GM19035 (cell line): ENCODE measurements at regions not wholly inside any gene's neighbourhood (a gene's known extent, or its start where the extent isn't known, plus 50 kb on each side); places are given as distances from the start of the nearest gene placed in this dataset.
A peak's percentile ranks its signal among the peaks of the same experiment; 100 is the strongest.

ENCODE experiments used
- ATAC-seq: cut with Tn5 transposase; IDR thresholded peaks from one replicate; pipeline ENCODE4 v1.9.1; 2021; ENCODE audit not compliant: unreplicated experiment

DNA sequence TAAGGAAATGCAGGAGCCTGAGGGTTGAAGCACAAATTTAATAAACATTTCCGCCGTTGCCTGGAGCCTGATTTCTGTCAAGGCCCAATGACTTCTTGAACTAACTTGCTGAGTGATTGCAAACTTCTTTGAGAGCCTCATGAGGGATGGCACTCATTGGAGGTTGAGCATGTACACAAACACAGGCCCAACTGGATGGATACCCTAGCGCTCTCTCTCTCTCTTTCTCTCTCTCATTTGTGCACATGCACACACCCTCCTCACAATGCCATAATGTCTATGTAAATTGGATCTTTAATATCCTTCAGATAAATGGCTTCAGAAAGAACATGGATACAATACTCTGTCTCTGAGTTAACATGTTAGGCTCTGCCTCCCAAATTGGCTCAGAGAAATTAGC lies 597.7 kb upstream of the CADM1 start:
- no peak for ATAC-seq

DNA sequence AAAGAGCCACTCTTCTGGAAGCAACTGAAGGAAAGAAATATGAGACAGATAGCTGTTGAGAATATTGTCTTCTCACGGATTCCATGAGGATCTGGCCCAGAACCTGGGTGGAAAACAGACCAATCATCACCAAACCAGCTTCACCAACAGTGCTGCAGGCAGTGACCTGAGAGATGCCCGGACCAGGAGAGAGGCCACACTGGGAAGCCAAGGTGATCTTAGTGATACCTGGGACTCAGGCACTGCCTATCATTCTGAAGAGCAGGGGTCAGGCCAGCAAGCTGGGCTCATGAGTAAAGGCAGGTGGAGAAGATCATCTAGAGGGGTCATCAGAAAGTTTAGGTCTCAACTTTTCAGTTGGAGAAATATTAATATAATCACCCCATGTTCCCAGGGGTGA lies 595.8 kb upstream of the CADM1 start:
- no peak for ATAC-seq

DNA sequence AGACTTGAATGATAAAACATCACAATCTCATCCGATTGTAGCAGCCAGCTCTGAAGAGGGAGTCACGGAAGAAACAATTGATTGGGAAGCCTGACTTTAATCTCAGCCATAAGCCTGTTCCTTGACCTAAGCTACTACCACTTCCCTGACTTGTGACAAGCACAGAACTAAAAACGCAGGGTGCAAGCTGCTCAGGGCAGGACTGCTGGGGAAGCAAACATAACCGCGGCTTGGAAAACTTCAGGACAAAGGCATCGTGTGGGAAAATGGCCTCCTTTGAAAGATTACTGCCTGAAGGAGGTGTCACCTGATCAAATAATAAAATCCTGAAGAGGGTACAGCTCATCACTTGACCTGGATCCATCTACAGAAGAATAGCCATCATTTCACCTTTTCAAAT lies 595.3 kb upstream of the CADM1 start:
- no peak for ATAC-seq

DNA sequence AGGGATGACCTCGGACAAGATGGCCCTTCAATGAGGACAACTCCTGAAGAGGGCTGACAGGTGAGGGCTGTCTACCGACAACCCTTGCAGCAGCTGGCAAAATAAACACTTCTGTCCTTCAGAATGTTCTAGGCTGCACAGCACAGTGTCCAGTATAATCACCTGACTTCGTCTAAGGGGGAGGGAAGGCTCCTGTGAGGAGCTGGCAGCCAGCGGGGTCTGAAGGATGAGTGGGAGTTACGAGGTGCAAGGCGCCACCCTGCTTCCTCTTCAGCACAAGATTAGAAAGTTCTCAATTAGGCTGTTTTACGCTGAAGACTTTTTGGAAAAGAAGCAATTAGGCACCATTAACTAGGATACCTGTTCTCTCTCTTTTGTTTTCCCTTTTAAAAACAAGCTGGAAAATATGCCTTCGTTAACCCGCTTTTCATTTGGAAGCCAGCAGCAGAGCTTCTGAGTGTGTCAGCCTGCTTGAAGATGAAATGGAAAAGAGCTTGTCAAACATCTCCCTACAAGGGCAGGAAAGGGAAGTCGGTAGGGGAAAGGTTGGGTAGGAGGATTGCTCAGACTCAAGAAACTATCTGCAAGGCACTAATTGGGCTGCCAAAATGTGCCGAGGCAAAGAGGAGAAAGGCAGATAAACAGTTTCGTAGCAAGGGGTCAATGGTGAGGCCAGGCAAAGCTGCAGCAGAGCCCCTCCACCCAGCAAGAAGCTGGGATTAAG lies 592.2 kb upstream of the CADM1 start:
- ATAC-seq, result no peak

DNA sequence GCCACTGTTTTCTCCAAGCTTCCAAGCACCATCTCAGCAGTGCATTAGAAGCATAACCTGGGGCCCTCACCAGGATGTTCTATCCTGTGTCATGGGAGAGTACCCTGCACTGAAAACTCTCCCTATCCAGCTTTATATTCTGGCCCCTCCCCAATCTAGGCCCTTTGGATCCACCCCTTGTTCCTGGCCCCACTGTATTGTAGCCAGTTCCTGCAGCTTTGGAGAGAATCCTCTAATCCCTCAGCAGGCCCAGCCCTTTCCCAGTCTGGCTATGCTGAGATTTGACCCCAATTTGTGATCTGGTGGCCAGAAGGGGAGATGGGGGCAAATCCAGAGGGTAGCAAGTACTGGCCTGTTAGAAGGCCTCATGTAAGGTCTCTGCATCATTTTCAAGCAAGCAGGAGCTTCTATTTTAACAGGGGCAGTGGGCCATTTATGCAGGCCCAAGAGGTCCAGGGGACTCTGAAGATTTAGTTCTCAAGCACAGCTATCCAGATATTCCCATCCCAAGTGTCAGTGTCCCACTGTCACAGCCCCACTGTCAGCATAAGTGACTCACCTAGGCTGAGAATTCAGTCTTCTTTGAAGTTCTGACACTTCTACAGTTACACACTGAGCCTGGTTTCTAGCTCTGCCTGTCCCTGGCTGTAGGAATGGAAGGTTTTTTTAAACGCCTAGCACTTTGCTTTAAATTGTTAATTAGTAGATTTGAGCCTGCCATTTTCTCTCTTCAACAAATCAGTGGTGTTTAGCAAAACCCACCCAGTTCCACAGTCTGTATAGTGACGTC lies 589.5 kb upstream of the CADM1 start:
- ATAC-seq, result no peak

DNA sequence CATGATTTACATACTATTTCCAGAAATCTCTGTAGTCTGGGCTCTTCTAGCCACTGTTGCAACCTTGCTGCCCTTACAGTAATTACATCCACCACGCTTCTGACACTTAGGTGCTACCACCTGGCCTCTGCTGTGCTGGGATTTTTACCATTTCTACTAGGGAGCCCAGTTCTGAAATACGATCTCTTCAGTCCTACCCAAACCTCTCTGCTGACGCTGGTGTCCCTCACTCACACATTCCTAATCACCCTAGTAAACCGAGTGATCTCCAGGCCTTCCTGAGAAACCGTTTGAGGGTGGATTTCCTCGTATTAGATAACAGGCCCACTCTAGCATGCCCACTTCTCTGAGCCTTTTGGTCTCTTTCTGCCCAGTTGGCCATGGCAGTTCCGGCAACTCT lies 588.9 kb upstream of the CADM1 start:
- ATAC-seq, result no peak

DNA sequence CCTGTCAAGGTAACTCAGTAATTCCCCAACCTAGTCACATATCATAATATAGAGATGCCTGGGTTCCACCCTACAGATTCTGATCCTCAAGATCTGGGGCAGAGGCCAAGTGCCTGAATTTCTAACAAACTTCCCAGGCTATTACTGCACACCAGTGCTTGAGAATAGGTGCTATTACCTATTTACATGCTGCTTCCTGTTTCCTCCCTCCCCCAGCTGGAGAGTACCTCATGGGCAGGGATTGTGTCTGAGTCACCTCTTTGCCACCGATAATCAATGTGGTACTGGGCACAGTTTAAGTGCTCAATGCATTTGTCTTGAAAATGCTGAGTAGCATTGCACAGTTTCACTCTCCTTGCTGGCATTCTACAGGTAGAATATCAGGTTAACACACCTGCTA lies 582.2 kb upstream of the CADM1 start:
- no peak for ATAC-seq

DNA sequence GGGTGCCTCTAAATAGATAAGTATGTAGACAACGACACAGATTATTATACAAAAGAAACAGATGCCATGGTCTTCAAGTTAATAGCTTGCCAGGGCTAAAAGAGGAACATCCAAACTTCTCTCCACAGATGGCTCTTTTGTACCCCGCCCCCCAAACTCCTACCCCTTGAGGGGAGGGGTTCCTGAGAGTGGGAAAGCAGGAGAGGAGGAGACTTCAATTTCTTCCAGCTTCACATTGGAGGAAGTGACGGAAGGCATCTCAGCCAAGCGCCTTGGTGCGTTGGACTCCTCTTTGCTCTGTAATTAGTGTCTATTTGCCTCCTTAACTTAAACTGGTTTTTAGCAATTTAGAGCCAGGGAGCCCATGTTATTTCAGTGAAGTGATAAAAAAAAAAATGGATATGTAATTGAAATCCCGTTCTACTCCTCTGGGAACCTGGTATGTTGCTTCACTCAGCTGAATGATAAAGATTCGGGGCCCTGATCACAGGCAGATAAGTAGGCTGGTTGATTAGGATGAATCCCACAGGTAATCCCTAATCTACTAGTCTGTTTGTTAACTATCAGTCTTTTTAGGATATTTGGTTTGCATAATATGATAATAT lies 580.9 kb upstream of the CADM1 start:
- no peak for ATAC-seq

DNA sequence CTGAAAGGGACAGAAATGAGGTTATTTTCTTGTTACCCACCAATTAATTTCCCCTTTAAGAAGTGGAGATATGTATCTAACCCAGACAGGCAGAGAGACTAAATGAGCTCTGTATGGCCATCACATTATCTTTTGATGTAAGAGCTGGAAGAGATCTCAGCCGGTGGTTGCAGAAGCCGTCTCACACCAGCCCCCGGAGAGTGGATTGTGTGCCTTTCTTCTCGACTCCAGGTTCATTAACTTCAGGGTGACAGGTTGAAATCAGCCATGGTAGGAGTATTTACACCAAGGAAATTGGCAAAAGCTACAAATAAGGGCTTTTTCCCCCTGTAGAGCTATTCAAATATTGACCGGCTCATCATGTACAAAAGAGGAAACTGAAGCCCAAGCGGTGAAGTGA lies 580.3 kb upstream of the CADM1 start:
- no peak for ATAC-seq

DNA sequence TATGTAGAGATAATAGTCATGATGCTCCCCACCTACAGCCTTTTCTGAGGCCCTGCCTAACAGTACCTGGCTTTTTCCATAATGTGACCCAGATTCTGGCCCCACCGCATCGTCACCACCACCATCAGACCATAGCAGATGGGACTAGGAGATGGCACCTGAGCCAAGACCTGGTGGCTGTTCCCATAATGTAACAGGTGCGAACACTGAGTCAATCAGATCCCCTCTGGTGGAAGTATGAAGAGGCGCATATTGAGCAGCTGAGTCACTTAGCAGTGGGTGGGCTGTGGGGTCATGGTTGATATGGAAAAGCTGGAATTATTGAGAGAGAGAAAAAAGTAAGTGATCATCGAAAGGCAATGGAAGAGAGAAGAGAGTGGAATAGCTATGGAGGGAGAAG lies 578.0 kb upstream of the CADM1 start:
- ATAC-seq, result no peak

DNA sequence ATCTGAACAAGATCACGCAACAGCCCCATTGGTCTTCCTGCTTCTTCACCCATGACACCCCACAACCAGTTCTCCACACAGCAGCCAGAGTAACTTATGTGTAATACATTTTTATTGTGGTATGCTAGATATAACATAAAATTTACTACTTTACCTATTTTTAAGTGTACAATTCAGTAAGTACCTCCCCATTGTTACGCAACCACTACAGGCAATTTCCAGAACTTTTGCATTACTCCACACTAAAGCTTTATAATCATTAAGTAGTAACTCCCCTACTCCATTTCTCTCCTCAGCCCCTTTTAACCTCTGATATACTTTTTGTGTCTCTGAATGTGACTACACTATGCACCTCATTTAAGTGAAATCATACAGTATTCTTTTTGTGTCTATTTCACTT lies 575.4 kb upstream of the CADM1 start:
- ATAC-seq, result no peak

DNA sequence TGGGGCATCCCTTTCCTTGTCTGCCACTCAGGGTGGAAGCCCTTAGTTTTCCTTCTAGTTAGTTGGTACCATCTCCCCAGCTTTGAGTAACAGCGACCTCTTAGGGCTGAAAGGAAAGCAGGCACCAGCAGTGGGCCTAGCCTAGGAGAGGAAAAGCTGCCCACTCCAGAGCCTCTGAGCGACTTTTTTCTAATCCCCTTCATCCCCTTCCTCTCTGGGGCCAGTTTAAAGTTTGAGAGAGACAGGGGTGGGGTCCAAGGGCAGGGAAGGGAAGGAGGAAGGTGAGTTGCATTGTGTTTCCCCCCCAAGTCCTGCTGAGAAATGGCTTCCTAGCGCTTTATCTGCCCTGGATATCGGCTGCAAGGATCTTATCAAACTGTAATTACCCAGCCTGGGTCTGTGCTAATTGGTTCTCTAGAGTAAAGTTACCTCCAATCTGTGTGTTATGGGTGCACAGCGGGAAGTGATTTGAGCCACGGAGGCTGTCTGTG lies 573.9 kb upstream of the CADM1 start:
- ATAC-seq, result no peak

DNA sequence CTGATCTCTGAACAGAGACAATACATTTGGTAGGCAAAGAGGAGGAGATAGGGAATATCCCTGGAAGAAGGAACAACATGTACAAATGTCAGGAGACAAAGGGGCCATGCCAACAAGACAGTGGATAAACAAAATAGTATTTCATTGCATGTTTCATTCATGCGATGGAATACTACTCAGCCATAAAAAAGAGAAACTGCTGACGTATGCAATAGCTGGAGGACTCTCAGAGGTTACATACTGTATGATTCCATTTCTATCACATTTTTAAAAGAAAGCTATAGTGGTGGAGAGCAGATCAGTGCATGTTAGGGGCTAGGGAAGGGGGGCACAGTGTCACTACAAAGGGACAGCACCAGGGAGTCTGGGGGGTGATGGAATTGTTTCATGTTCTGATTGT lies 572.9 kb upstream of the CADM1 start:
- ATAC-seq, result no peak

DNA sequence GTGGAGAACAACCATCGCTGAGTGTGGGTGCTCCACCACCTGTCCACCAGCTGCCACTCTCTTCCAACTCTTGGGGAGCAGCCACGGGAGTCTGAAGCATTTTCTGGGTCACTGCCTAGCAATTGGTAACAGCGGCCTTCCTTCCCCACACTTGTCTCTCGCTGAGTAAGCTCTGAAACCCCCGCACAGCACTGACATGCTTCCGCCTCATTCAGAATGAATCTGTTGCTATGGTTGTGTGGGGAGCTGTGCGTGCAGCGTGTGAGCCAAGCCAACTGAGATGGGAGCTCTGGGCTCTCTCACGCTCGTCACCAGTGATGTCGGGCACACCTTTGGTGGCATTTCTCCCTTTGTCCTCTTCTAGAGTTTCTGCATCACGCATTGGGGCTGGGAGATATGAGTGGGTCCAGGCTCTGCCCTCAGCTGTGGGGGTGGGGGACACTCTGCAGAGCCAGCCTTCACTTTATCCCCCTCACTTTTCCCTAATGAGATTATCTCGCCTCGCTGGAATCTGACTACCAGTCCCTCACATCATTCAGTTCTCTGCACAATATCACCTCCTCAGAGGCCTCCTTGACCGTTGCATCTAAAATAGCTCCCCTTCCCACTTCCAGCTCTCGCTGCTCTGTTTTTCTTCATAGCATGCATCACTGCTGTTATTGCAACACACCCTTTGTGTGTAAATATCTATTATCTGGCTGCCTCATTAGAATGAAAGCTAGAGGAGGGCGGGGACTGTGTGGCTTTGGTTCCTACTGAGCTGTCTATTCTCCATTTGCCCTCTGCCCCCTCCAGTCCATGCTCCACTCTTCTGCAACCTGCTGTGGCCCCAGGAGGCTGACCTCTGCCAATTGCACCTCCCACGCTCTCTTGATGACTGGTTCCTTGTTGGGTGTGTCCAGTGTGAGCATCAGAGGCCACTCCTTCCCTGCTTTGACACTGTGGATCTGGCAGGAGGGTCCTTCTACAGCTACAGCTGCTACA lies 569.9 kb upstream of the CADM1 start:
- peak; percentile 84 for ATAC-seq

DNA sequence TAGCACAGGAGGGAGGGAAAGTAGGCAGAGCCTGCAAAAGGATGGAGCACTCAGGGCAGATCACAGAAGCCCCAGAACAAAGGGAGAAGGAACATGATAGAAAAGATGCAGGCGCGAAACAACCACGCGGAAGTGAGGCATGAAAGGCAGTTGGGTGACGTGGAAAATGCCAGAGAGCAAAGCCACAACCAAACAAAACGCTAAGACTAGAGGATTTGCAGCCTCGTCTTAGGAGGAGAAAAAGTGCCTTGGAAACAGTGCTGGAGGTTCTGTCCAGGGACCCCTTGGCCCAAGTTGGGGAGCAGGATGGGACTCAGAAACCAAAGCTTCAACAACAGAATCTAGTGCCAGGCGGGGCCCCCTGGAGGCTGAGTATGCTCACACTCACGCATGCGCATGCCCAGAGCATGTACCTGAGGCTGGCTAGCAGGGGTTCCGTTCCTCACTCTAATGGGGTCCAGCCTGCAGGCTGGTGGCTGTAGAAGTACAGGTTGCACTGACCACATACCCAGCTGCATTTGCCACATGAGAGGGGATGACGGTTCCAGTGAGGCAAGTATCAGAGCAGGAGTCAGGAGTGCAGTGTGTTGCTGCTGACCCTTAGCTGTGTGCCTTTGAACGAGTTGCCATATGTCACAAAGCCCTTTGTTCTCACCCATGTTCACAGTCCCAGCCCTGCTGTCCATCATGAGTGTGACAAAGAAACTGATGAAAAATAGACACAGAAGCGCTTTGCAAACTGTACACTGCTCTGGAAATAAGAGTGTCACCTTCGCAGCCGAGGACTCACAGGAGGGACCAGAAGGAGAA lies 568.6 kb upstream of the CADM1 start:
- no peak for ATAC-seq

DNA sequence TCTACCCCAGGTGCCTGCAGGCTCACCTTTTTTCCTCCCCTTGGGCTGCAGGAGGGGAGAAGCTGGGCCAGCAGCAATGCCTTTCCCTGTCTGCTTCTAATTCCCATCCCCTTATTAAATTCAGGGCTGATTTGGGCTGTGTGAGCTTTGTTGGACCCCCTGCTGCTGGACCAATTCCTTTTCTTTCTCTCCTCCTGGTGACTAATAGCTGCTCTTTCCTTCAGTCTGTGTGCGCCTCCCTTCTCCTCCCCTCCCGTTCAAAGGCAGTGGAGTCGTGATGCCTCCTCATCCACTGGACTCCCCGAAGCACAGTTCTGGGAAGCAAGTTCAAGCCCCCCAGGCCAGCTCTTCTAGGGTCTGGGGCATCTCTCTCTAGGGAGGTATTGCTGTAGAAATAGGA lies 567.9 kb upstream of the CADM1 start:
- no peak for ATAC-seq

DNA sequence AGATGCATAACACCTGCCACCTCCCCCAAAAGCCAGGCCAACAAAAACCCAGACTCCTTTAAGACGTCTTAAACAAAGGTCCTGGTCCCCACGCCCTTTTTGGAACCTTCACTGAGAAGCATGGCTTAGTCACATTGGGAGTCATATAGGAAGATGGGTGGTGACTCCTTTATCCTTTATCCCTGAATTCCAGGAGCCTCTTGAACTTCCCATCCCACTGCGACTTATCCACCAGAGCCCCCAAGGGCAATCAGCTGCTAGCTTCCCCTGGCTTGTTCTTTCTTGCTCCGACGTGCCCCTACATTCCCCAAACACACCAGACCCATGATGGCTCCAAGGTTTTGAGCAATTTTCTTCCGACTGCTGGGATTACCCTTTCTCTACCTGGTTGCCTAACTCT lies 567.0 kb upstream of the CADM1 start:
- no peak for ATAC-seq

DNA sequence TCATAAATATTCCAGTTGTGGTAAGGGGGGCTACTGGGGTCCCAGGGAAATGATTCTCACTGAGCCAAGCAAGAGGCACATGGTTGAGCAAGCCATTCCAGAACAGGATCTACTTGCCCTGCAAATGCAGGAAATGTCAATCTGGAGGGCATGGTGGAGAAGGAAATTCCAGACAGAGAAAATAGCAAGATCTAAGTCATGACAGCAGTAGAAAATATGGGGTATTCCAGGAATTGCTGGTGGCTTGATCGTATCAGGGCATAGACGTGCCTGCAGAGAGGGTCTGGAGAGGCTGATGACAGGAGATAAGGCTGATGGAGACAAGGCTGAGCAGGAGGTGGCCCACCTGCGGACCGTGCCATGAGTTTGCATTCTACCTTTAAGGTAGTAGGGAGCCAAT lies 566.3 kb upstream of the CADM1 start:
- ATAC-seq, result no peak

DNA sequence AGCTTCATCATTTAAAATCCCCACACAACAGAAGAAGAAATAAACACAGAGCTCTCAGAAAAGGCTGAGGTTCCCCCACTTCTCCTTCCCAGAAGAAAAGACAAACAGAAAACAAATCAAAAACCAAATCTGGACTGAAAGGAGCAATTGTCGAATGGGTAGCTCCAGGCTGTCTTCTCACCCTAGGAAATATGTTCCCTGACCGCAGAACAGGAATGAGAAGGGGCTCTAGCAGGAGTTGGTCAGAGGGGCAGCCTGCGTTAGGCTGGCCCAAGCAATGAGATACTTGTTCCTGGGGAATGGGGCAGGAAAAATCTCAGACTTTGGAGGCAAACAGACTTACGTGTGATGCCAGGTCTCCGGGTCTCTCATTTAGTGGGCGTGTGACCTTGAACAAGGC lies 562.6 kb upstream of the CADM1 start:
- ATAC-seq, result no peak

DNA sequence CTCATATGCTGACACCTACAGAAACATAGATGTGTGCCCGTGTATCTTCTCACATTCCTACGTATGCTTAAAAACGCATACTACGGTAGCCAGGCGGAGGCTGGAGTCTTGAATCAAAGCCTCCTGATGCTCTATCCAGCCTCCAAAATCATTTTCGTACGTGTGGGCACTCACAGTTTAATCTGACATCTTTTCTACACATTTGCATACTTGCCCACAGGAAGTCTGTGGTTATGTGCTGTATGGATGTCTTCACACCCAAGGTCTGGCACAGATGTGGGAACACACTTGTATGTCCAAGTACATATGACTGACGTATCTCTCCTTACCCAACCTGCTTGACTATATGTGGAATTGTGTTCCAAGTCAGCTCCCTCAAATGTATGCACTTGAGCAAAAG lies 561.8 kb upstream of the CADM1 start:
- no peak for ATAC-seq
